Inflammatory macrophage (primary cell): ENCODE measurements at regions not wholly inside any gene's neighbourhood (a gene's known extent, or its start where the extent isn't known, plus 50 kb on each side); places are given as distances from the start of the nearest gene placed in this dataset.

Source experiments
- DNase-seq, 2 donors: peaks; one replicate each; pipeline ENCODE4 v3.0.0-alpha.2; 2020 to 2022

DNA sequence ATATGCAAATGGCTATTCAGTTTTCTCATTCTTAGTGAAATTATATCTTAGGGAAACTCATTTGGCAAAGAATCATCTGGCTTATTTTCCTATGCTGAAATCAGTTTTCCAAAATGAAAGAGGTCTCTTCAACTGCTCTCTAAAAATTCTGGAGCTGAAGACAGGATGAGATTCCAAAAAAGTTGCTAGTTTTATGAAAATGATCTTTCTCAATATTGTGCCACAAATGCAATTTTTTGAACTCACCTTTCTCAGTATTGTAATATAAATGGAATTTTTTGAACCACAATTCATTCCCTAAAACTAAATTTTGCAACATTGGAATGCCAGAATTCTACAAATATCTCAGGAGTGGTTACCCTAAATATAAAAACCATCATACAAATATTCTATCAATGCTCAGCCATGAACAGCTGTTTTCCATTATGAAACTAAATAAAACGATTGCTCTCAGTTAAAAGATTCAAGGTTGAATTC, 147.7 kb upstream of the PKDCC start:
- DNase-seq, result no peak

DNA sequence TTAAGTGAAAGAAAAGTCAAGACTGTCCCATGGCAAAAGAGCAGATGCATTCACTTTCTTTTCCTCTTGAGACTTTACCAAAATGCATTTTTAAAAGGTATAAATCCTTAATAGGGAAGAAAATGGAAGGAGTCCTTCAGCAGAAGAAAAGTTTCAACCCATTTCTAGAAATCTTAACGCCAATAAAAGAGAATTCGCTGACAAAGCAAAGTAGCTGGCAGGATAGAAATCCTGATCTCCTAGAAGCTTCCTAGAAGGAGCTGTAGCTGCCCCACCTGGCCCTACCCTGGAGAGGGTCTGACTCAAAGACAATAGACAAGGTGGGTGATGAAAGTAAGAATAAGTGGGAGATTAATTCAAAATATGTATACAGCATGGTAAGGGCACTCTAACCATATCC, 144.9 kb upstream of the PKDCC start:
- DNase-seq, result no peak

DNA sequence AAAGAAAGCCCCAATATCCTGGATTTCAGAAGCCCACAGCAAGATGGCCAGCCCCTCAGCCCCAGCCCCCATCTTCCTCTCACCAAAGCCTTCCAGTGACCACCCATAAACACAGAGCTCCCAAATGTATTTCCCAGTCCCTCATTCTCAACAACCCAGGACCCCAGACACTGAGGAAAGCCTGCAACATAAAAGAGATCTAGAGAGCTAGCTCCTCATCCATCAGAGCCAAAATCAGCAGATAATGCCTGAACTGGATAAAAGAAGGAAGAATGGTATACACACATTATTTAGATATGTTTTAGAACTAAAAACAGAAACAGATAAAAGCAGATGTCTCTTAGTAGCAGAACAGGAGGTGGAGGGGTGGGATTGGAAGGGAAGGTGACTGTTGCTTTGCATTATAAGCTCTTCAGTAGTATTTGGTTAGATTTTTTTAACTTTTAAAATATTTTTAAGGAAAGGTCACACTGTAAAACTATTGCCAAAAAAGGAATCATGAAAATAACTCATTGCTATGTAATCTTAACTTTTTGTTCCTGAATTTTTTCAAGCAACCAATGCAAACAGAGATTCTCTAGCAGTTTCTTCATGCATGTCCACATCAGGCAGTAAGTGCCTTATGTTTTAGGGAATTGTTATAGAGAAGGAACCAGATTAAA, 144.2 kb upstream of the PKDCC start:
- no peak for DNase-seq

DNA sequence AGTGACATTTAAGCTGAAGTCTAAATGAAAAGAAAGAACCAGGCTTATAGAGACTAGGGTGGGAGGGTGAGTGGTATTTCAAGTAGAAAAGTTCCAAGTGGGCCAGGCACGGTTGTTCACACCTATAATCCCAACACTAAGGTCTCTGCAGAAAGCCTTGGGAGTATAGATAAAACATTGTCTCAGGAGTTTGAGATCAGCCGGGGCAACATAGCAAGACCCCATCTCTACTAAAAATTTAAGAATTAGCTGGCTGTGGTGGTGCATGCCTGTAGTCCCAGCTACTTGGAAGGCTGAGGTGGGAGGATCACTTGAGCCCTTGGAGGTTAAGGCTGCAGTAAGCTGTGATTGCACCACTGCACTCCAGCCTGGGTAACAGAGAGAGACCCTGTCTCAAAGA, 143.4 kb upstream of the PKDCC start:
- no peak for DNase-seq

DNA sequence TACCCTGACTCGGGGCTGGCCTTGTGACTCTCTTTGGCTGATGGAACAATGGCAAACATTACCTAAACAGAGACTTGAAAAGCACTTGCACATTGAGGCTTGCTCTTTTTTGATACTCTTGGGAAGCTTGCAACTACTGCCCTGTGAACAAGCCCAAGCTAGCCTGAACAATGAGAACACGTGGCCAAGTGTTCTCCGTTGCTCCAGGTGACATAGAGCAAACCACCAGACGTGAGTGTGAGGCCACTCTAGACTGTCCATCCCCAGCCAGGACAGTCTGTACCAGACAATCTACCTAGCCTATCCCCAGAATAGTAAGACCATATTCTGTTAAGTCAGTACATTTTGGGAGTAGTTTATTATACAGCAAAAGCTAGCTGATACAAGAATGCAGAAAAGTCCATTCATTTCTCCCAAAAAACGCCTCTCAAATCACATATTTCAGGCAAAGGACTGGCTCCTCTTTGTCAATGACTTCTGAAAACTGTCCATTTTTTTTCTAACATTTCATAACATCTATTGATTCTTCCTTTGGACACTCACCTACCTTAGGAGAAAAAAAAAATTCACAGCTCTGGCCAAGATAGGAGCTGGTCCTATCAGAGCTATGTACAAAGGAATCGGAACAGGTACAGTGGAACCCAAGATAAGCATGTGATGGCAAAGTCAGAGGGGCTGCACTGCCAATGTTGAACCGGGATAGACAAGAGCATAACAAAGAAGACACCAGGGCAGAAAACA, 142.1 kb upstream of the PKDCC start:
- DNase-seq, result no peak

DNA sequence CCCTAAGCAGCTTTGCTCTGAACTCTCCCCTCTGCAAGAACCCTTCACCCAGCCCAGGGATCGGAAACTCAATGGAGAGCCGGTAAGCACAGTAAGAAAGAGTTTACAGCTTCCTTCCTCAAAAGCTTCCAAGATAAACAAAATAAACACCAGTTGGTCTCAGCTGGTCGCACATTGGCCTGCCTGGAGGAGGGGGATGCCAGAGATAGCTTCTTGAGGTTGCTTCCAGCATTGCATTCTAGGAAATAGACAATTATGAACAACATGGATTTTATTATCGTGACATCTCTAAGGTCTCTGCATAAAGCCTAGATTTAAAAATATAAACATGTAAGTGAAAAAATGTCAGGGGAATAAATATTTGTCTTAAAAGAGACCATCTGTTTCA, 141.5 kb upstream of the PKDCC start:
- no peak for DNase-seq

DNA sequence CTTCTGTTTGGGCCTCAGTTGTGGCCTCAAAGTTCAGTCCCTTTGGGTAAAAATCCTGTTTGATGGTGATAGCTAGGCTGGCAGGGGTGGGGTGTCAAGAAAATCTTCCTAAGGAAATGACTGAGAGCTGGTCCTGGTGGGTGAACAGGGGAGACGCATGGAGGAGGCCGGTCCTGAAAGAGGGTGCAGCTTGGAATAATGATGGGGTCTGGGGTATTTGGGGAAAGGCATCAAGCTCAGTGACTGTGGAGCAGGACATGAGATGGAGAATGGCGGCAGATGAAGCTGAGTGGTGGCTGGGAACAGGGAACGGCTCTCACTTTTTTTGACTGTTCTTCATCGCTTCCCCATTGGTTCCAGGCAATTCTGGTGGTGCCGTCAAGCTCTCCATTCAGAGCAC, 140.7 kb upstream of the PKDCC start:
- DNase-seq, result no peak

DNA sequence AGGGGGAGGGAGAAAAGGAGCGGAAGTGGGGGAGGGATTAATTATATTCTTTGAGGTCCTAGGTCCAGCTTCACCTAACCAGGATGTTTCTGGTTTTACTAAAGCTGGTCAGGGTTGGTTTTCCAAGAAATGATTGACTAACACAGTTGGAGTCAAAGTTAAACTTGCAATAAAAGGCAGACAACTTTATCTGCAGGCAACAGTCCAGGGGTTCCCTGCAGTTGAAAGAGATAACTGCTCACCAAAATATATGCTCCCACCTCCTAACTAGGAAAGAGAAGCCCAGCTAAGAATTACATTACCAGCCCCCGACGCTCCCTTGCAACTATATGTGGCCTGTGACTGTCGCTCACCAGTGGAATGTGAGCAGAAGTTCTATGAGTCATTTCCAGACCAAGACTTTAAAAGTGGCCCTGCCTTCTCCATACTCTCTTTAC, 140.0 kb upstream of the PKDCC start:
- no peak for DNase-seq

DNA sequence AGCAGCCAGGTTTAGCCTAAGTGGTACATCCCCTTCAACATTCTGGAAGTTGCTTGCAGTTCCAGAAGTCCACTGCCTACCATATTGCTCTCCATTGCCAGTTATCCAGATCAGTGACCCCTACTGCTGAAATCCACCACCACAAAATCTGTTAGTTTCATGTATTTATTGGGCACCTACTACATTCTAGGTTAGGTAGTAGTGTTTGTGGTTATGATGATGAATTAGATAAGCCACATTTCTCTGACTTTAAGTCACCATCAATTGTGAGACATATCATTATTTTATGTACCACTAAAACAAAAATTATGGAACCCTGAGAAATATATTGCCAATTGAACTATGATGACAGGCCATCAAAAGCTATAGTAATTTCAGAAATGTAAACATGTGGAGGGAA, 139.5 kb upstream of the PKDCC start:
- DNase-seq, result no peak

DNA sequence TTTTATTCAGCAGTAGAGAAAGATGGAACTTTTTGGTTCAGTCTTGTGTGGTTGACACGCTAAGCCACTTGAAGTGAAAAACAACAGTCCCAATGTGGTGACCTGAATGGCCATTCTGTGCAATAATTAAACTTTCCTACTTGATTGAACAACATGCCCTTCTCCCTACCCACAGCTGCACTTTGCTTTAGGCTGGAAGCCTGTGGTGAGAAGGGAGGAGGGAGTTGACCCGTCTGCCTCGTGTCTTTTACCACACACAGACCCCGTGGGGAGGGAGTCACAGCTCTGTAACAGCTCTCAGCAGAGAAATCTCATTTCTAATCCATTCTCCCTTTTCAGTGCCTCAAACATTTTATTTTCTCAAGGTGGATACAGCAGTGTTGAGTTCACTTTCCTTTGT, 138.2 kb upstream of the PKDCC start:
- no peak for DNase-seq

DNA sequence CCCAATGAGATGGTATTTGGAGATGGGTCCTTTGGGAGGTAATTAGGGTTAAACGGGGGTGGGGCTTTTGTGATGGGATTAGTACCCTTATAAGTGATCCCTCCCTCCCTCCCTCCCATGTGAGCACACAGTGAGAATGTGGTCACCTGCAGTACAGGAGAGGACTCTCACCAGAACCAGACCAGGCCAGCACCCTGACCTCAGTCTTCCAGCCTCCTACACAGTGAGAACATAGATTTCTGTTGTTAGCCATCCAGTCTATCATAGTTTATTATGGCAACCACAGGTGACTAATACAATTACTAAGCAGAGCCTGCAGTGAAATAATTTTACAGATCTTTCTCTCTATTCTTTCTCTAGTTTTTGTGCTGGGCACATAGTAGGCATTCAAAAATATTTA, 137.7 kb upstream of the PKDCC start:
- no peak for DNase-seq

DNA sequence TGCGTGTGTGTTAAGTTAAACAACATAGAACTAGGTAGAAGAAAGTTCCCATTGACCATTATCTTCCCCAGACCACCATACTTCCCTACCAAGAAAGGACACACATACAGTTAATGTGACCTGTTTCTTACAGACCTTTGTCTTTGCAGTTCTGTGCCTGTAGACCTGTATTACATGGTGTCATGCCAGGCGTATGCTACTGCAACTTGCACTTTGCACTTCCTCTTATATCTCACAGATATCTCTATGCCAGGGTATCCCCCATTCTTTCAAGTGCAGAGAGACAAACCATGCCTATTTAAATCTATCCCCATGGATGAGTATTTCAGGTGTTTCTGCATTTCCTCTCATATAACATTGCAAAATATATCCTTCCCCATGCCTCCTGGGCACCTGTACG, 136.8 kb upstream of the PKDCC start:
- no peak for DNase-seq

DNA sequence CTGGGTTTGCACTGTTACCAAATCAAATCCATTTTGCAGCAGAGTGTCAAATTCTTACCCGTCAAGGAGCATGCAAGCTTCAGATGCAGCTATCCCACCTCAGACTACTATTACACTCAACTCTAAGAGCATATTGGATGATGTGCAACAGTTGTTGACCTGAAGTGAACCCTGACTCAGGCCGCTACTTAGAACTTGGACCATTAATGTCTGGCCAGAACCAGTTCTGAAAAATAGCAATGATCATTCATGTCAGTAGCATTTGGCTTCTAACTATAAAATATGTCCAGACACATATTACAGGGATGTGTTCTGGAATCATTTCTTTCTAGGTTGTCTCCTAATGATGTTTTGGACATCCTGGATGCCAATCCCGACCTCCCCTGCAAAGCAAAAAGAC, 135.5 kb upstream of the PKDCC start:
- no peak for DNase-seq

DNA sequence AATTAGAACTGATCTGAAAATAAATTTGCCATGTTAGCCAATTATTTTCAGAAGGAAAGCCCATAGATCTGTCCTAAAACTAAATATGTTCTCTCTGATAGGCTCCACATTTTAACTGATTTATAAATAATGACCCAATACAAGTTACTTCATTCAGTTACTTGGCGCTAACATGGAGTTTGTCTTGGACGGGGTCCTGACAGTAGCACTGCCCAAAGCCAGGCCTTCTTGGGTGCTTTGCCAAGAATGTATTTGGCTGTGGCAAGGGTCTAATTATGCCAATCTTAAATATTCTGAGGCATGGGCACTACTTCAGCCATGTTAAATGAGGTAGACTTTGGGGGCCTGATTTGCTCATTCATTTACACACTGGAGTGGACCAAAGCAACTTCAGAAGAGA, 135.0 kb upstream of the PKDCC start:
- no peak for DNase-seq

DNA sequence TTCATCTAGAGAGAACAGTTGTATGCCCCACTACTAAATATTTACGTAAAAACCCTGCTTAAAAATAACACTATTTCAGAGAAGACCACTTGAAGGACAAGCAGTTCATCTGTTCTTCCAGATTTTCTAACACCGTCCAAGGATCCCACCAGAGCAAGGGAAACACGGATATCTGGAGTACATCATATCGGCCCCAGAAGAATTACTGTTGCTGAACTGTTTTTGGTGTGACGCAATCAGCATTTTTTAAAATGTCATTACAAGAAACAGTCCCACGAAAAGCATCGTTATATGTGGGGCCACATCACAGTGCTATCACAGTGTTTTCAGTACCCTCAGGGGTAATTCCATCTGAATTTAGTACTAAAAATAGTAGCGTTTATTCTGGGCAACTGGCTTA, 134.5 kb upstream of the PKDCC start:
- DNase-seq, result no peak

DNA sequence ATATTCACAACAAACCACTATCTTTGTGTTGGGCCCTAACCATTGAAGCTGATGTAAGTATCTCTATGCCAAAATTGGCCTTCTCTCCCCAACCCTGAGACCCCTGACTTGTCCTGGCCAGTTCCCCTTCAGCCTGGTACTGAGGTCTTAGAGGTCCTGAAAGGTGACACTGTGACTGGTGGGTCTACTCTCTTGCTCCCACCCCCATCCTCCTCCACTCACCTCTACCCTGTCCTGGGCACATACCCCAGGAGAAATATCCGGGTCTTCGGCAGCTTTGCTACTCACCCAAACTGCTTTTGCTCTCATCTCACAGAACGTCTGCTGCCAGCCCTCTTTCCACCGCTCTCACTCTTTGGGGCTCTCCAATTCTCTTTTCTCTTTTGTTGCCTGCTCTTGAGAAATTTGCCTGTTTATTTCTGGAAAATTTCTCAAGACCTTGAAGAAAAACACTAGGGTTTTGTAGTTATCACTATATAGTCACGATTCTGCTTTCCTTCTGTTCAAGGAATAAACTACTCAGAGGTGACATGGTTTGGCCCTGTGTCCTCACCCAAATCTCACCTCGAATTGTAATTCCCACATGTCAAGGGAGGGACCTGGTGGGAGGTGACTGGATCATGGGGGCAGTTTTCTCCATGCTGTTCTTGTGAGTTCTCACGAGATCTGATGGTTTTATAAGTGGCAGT, 133.8 kb upstream of the PKDCC start:
- DNase-seq, result no peak

DNA sequence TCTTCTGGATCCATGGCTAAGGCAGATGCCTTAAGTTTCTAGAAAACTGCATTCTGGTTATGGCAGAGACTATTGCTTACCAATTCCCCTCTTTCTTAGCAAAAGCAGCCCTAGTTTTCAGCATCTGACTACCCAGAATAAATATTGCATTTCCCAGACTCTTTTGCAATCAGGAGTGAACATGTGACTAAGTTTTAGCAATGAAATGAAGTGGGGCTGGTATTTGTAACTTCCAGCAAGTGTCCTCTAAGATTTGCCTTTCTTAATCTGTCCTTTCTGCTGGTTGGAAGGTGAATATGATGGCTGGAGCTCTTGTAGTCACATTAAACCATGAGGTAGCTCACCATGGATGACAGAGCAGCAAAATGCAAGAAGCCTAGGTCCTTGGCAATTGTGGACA, 132.9 kb upstream of the PKDCC start:
- DNase-seq, result peak in 1 of 2 donors; percentile 25

DNA sequence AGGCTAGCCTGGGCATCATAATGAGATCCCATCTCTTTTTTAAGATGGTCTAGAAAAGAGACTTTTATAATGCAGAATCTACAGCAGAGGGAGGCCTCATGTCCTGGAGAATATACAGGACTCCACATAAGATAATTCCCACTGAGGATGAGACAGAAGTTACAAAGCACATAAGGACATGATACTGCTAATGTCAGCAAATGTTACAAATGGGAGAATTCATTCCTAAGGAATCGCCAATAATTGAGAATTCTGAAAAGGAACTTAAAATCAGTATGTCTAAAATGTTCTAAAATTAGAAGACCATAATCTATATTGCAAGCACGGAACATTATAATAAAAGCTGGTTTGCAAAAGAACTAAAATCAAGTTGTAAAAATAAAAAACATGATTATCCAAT, 131.6 kb upstream of the PKDCC start:
- no peak for DNase-seq

DNA sequence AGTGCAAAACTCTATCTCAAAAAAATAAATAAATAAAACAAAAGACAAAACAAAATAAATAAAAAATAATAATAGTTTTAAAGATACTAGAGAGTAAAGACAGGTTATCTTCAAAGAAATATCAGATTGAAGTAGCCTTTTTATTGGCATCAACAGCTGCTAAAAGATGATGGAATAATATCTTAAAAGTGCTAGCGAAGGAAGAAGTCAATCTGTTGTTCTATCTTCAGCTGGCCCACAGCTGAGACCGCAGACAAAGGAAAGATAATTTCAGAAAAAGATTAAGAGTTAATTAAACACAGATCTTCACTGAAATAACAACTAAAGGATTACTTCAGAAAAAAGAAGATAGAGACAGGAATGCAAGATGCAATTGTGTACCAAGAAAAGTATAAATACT, 130.2 kb upstream of the PKDCC start:
- no peak for DNase-seq

DNA sequence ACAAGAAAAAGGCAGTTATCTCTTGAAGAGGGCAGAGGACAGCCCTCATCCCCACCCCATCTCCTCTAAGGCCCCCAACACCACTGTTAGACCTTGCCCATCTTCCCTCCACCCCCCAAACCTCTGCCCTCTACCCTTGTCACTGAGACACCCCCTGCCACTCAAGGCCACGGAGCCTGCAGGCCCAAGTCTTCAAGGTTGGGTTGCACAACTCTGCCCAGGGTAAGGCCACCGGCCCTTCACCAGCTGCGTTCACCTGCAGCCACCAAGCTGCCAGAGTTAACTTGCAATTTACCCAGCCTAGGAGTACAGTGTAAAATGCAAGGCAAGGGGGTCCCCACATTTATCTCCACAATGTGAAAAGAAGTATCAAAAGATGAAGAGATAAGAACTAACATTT, 128.7 kb upstream of the PKDCC start:
- DNase-seq, result no peak

DNA sequence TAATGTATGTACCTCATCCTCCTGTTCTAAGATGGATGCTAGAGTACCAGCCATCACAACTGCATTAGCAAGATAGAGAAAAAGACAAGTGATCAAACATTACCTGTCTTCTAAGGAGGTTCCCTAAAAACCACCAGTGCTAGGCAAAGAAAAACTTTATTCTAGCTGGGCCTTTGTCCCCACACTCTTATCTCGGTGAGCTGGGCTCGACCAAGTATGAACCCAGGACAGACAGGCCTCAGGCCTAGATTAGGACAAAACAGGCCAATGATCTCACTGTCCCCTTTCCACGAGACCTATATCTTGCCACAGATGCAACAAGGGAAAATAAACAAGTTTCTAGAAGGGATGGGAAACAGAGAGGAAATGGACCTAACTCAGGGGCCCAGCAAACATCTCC, 127.6 kb upstream of the PKDCC start:
- no peak for DNase-seq

DNA sequence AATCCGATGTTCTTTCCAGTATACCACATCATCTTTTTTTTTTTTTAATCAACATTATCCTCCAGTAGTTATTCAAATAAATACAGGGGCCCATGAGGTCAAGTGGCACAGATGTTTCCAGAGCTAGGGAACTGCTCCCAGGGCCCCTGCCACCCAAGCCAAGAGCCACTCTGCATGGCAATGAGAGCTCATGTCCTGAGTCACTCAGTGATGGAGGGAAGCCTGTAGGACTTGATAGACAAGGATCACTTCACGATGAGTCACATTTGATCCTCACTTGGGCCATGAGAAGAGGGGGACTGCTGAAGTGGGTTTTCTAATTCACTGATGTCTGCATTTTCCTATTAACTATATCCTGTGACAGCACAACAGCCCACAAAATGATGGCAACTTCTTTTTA, 127.0 kb upstream of the PKDCC start:
- no peak for DNase-seq

DNA sequence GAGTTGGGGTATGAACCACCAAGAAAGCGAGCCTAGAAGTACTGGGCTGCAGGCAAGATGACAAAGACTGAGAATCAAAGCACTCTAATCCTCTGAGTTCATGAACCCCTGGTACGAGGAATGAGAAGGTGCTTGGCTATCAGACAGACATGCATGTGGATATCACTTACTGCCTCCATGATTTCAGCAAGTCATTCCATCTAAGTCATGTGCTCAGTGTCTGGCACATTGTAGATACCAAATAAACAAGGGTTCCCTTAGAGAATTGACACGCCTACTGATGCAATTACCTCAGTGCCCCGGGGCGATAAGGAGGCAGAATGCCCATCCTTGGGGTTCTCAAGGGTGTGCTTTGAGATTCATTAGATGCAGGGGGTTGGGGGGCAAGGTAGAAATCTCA, 125.6 kb upstream of the PKDCC start:
- DNase-seq, result peak in 1 of 2 donors; percentile 56

DNA sequence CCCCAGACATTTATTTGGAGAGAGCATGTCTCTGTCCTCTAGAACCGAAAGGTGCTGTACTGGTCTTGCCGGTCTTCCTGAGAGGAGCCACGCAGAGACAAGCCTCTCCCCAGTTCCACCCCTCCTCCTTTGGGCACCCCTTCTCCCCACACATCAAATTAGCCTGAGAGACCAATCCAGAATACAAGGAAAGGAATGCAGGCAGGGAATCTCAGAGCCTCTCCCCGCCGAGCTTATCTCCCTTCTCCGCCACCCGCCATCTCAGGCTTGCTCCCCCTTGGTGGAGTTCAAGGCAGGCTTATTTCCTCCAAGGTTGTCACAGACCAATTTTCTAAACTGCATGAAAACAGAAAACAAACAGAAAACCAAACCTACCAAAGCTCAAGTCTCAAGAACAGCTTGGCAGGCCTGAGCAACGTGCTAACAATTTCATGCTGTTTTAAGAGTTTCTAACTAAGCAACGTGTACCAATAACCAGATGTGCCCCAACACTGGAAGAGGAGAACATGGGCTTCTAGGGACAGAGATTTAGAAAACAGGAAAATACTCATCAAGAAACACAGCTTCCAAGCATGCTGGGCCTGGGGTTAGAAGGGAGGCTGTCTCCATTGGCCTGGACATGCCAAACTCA, 124.5 kb upstream of the PKDCC start:
- DNase-seq, result no peak
